SU-DHL-6 (cell line): ENCODE measurements at regions not wholly inside any gene's neighbourhood (a gene's known extent, or its start where the extent isn't known, plus 50 kb on each side); places are given as distances from the start of the nearest gene placed in this dataset.

Experiments used
- CTCF ChIP-seq: fragments of 200-600 bp; sonication (generic); IDR thresholded peaks from one replicate; pipeline ENCODE4 v1.5.1; 2017; ENCODE audit warnings: antibody characterized with exemption, mild to moderate bottlenecking, low read length, moderate library complexity; ENCODE audit not compliant: insufficient read depth, poor library complexity, severe bottlenecking
- EZH2phosphoT487 ChIP-seq: fragments of 200-600 bp; sonication (generic), shearing (Covaris generic); conservative IDR thresholded peaks from 2 replicates; pipeline ENCODE4 v1.6.1; 2018; ENCODE audit warnings: mild to moderate bottlenecking, antibody characterized with exemption, low read length, moderate library complexity, mixed read lengths

- no peak for TF ChIP-seq CTCF
- TF ChIP-seq EZH2phosphoT487: no peak
Measured at GRCh38 chr11:100631316-100631715, 55.8 kb upstream of the ARHGAP42 start.
